PC-3 (cell line): ENCODE measurements at regions not wholly inside any gene's neighbourhood (a gene's known extent, or its start where the extent isn't known, plus 50 kb on each side); places are given as distances from the start of the nearest gene placed in this dataset.
"Not testable (repeated sequence)": the region's sequence is repeated elsewhere in the genome, so short reads cannot be mapped to it uniquely, and the experiment has no call there.

Experiments
- ATAC-seq: fragments of 200-7000 bp; cut with Tn5 transposase; 2 replicates; pipeline ENCODE4 v1.9.1; 2020; ENCODE audit warnings: mild to moderate bottlenecking, moderate library complexity
- BruUV-seq: library from RNA; stranded (reverse); fragments of 400-500 nt; replicated peaks from 2 replicates; lab custom pipeline; 2021; lab: Mats Ljungman, UMichigan
- CTCF ChIA-PET: fragments of 300-600 bp; sonication (Branson Sonifier 250); formaldehyde crosslinking; loops from one replicate; lab custom pipeline; 2022; ENCODE audit warnings: antibody characterized with exemption; lab: Charles Lee
- POLR2A ChIA-PET: fragments of 300-600 bp; sonication (Branson Sonifier 250); formaldehyde crosslinking; loops from one replicate; lab custom pipeline; 2022; ENCODE audit warnings: antibody characterized with exemption; ENCODE audit not compliant: unreplicated experiment; lab: Charles Lee
- DNase-seq: peaks from one replicate; pipeline ENCODE4 v3.0.0-alpha.2; 2015
- H2AFZ ChIP-seq: fragments of 300-600 bp; sonication (generic); 2 replicates; pipeline ENCODE4 v1.6.0; 2016; ENCODE audit warnings: antibody characterized with exemption, low read length
- H3F3A ChIP-seq: fragments of 300-600 bp; sonication (generic); one replicate; pipeline ENCODE4 v1.6.0; 2017; ENCODE audit warnings: antibody characterized with exemption, low read length, control low read depth, mild to moderate bottlenecking; ENCODE audit not compliant: unreplicated experiment
- H3K27ac ChIP-seq: fragments of 300-600 bp; sonication (generic); 2 replicates; pipeline ENCODE4 v1.5.1; 2016; ENCODE audit warnings: mild to moderate bottlenecking, low read length
- H3K27me3 ChIP-seq: fragments of 300-600 bp; sonication (generic); 2 replicates; pipeline ENCODE4 v1.6.1; 2016; ENCODE audit warnings: low read length, mixed read lengths
- H3K36me3 ChIP-seq: fragments of 300-600 bp; sonication (generic); 2 replicates; pipeline ENCODE4 v1.6.1; 2016; ENCODE audit warnings: low read depth, mixed run types, low read length, mixed read lengths
- H3K4me1 ChIP-seq: fragments of 300-600 bp; sonication (generic); 2 replicates; pipeline ENCODE4 v1.5.1; 2016; ENCODE audit warnings: low read length; ENCODE audit not compliant: insufficient read depth
- H3K4me2 ChIP-seq: fragments of 300-600 bp; sonication (generic); 2 replicates; pipeline ENCODE4 v1.6.0; 2016; ENCODE audit warnings: low read length
- H3K4me3 ChIP-seq: fragments of 300-600 bp; sonication (generic); 2 replicates; pipeline ENCODE4 v1.5.1; 2016; ENCODE audit warnings: mild to moderate bottlenecking, low read length, mixed read lengths
- H3K79me2 ChIP-seq: fragments of 300-600 bp; sonication (generic); 2 replicates; pipeline ENCODE4 v1.6.1; 2017; ENCODE audit warnings: low read length, mixed read lengths
- H3K9ac ChIP-seq: fragments of 300-600 bp; sonication (generic); 2 replicates; pipeline ENCODE4 v1.6.0; 2016; ENCODE audit warnings: mild to moderate bottlenecking, low read length
- H3K9me2 ChIP-seq: fragments of 300-600 bp; sonication (generic); replicated peaks from 2 replicates; pipeline ENCODE4 v1.6.1; 2016; ENCODE audit warnings: mixed run types, low read length, mixed read lengths
- H3K9me3 ChIP-seq: fragments of 300-600 bp; sonication (generic); 2 replicates; pipeline ENCODE4 v1.6.1; 2016; ENCODE audit warnings: low read length, mixed read lengths
- H4K20me1 ChIP-seq: fragments of 300-600 bp; sonication (generic); 2 replicates; pipeline ENCODE4 v1.6.1; 2016; ENCODE audit warnings: low read length, mixed read lengths
- CTCF ChIP-seq: fragments of 300-600 bp; sonication (generic); conservative IDR thresholded peaks from 2 replicates; pipeline ENCODE4 v1.5.1; 2017; ENCODE audit warnings: antibody characterized with exemption, low read depth, mild to moderate bottlenecking, low read length
- EZH2 ChIP-seq: fragments of 300-600 bp; sonication (generic); IDR thresholded peaks from one replicate; pipeline ENCODE4 v1.6.1; 2017; ENCODE audit warnings: antibody characterized with exemption, mild to moderate bottlenecking, low read length; ENCODE audit not compliant: unreplicated experiment
- EZH2phosphoT487 ChIP-seq: fragments of 300-600 bp; sonication (generic); IDR thresholded peaks from 2 replicates; pipeline ENCODE4 v1.6.1; 2018; ENCODE audit warnings: mild to moderate bottlenecking, antibody characterized with exemption, low read length, borderline replicate concordance
- intact Hi-C: fragments of 100-400 bp; cut with micrococcal nuclease; formaldehyde crosslinking; loops from 2 replicates; pipeline ENCODE4 v1.9.0; 2023

GRCh38 chr14:85344847-85345570 lies 184.9 kb upstream of the FLRT2 start:
- H3K9me3 ChIP-seq = no peaks in the 10 kb centered on the region
- H3K9ac ChIP-seq = no peak overlapping the region
- no peak for ATAC-seq
- no peak overlapping the region for H3K4me3 ChIP-seq
- H3K79me2 ChIP-seq = no peaks in the 10 kb centered on the region
- intact Hi-C loops = no loop called here
- POLR2A ChIA-PET = no interaction called here
- DNase-seq = no peak
- CTCF ChIA-PET = no interaction called here
- no peaks in the 10 kb centered on the region for H3K36me3 ChIP-seq
- H3K9me2 ChIP-seq = no peaks in the 10 kb centered on the region
- H3K27me3 ChIP-seq = no peaks in the 10 kb centered on the region
- H3K4me2 ChIP-seq = no peak overlapping the region
- H2AFZ ChIP-seq = no peak overlapping the region
- H3K4me1 ChIP-seq = no peaks in the 10 kb centered on the region
- no peaks in the 10 kb centered on the region for H4K20me1 ChIP-seq
- TF ChIP-seq CTCF = no peak
- no peak for TF ChIP-seq EZH2phosphoT487
- TF ChIP-seq EZH2 = no peak
- H3F3A ChIP-seq = no peaks in the 10 kb centered on the region
- H3K27ac ChIP-seq = no peak overlapping the region
- BruUV-seq = no TSS peak

GRCh38 chr14:85350667-85351066 lies 179.3 kb upstream of the FLRT2 start:
- Histone ChIP-seq H3K36me3 (no peaks in the 10 kb centered on the region), H3F3A (no peaks in the 10 kb centered on the region), H3K4me2 (no peak overlapping the region), H3K79me2 (no peaks in the 10 kb centered on the region), H3K9me3 (no peaks in the 10 kb centered on the region), H3K9me2 (no peaks in the 10 kb centered on the region), H3K4me1 (no peaks in the 10 kb centered on the region), H4K20me1 (no peaks in the 10 kb centered on the region), H3K9ac (no peak overlapping the region), H3K4me3 (no peak overlapping the region), H3K27me3 (no peaks in the 10 kb centered on the region), H2AFZ (no peak overlapping the region), H3K27ac (no peak overlapping the region)
- no peak for DNase-seq
- ChIA-PET POLR2A (no interaction called here), CTCF (no interaction called here)
- no peak for ATAC-seq
- TF ChIP-seq CTCF = no peak
- no peak for TF ChIP-seq EZH2
- TF ChIP-seq EZH2phosphoT487 = no peak
- no TSS peak for BruUV-seq
- intact Hi-C loops = no loop called here

- H3K9me2 ChIP-seq, H2AFZ ChIP-seq, H3K4me3 ChIP-seq, H3K79me2 ChIP-seq, H3K9ac ChIP-seq, H3K27me3 ChIP-seq, H4K20me1 ChIP-seq, POLR2A ChIA-PET, H3K4me1 ChIP-seq, H3F3A ChIP-seq, H3K9me3 ChIP-seq, H3K27ac ChIP-seq, ATAC-seq, intact Hi-C loops, H3K4me2 ChIP-seq, BruUV-seq, CTCF ChIA-PET, DNase-seq, H3K36me3 ChIP-seq: not testable (repeated sequence)
These were observed 177.4 kb upstream of the FLRT2 start for GRCh38 chr14:85352588-85352987.
